SK-N-MC (cell line): ENCODE measurements at regions not wholly inside any gene's neighbourhood (a gene's known extent, or its start where the extent isn't known, plus 50 kb on each side); places are given as distances from the start of the nearest gene placed in this dataset.

ENCODE experiments used
- EZH2 ChIP-seq: fragments of 200-600 bp; sonication (generic); IDR thresholded peaks from one replicate; pipeline ENCODE4 v1.6.1; 2017; ENCODE audit warnings: antibody characterized with exemption
- FOXP2 ChIP-seq: optimal IDR thresholded peaks from 2 replicates; pipeline ENCODE3; 2011; ENCODE audit warnings: mild to moderate bottlenecking, moderate library complexity; ENCODE audit not compliant: insufficient read depth; ENCODE audit errors: extremely low read length, control extremely low read depth
- POLR2AphosphoS5 ChIP-seq: IDR thresholded peaks from 2 replicates; pipeline ENCODE4 v1.6.1; 2012; ENCODE audit warnings: mild to moderate bottlenecking, low read depth, low read length, borderline replicate concordance

GRCh38 chr18:30450927-30451326 lies 591.6 kb downstream of the DSC3 start:
- TF ChIP-seq EZH2: no peak
- TF ChIP-seq POLR2AphosphoS5: no peak
- TF ChIP-seq FOXP2: no peak
